HepG2 (cell line): ENCODE measurements at regions not wholly inside any gene's neighbourhood (a gene's known extent, or its start where the extent isn't known, plus 50 kb on each side); places are given as distances from the start of the nearest gene placed in this dataset.

Experiments
- ATAC-seq: fragments of 200-7000 bp; cut with Tn5 transposase; 3 replicates; pipeline ENCODE4 v1.9.1; 2020; ENCODE audit warnings: mild to moderate bottlenecking, moderate library complexity
- BruUV-seq: library from RNA; stranded (reverse); fragments of 400-500 nt; replicated peaks from 2 replicates; lab custom pipeline; 2021; lab: Mats Ljungman, UMichigan
- CTCF ChIA-PET: fragments of 300-600 bp; formaldehyde crosslinking; extraction: SDS; loops from one replicate; lab custom pipeline; 2021; ENCODE audit warnings: low total read pairs, inconsistent platforms, low intra/inter-chr PET ratio; lab: Yijun Ruan, JAX
- POLR2A ChIA-PET: fragments of 350-600 bp; sonication (Branson Sonifier 250); formaldehyde crosslinking; loops from one replicate; lab custom pipeline; 2020; ENCODE audit warnings: antibody characterized with exemption, inconsistent platforms; lab: Yijun Ruan, JAX
- DNase-seq: peaks from one replicate; pipeline ENCODE4 v3.0.0-alpha.2; 2015; ENCODE audit warnings: low spot score
- FAIRE-seq: peaks from 3 replicates; lab custom pipeline; 2011; peaks lifted over from hg19 to GRCh38; lab: Jason Lieb, UNC
- H2AFZ ChIP-seq: one replicate; pipeline ENCODE4 v1.6.1; 2011; ENCODE audit warnings: low read length, inconsistent platforms
- H3K27ac ChIP-seq: fragments of 300-600 bp; 3 replicates; pipeline ENCODE4 v1.8.0; 2011; ENCODE audit warnings: mixed run types, mild to moderate bottlenecking, mixed read lengths, low read length, inconsistent platforms; ENCODE audit not compliant: insufficient read depth; ENCODE audit errors: extremely low read length
- H3K27me3 ChIP-seq, 2 experiments: fragments of 200-600 bp in 1 of 2; 2 replicates in 1 of 2; 3 replicates in 1 of 2; pipeline versions ENCODE4 v1.6.0 to v1.8.0; 2011; ENCODE audit warnings: low read length in 2 of 2, mild to moderate bottlenecking in 2 of 2, moderate library complexity in 2 of 2, inconsistent platforms in 1 of 2; ENCODE audit not compliant: insufficient read depth in 2 of 2, control insufficient read depth in 1 of 2
- H3K36me3 ChIP-seq, 2 experiments: fragments of 200-600 bp in 1 of 2; replicated peaks in 1 of 2; 2 replicates in 1 of 2; 3 replicates in 1 of 2; pipeline versions ENCODE4 v1.5.1 to v1.8.0; 2011; ENCODE audit warnings: low read length in 2 of 2, inconsistent platforms in 1 of 2; ENCODE audit not compliant: insufficient read depth in 2 of 2, control insufficient read depth in 1 of 2
- H3K4me1 ChIP-seq: 2 replicates; pipeline ENCODE4 v1.5.1; 2012; ENCODE audit warnings: low read length, inconsistent platforms; ENCODE audit not compliant: insufficient read depth
- H3K4me2 ChIP-seq: 2 replicates; pipeline ENCODE4 v1.6.0; 2011; ENCODE audit warnings: low read depth, low read length, inconsistent platforms
- H3K4me3 ChIP-seq, 3 experiments: fragments of 200-600 bp in 1 of 3; sonication (generic), shearing (Covaris generic) in 1 of 3; replicated peaks in 1 of 3; 2 replicates each; pipeline ENCODE4 v1.5.1; 2011 to 2016; ENCODE audit warnings: low read length in 3 of 3, inconsistent platforms in 2 of 3, low read depth in 2 of 3, mild to moderate bottlenecking in 2 of 3, control low read depth in 1 of 3, mixed read lengths in 1 of 3; ENCODE audit not compliant: insufficient read depth in 1 of 3
- H3K79me2 ChIP-seq: one replicate; pipeline ENCODE4 v1.6.1; 2011; ENCODE audit warnings: low read length, inconsistent platforms; ENCODE audit not compliant: insufficient read depth
- H3K9ac ChIP-seq: 2 replicates; pipeline ENCODE4 v1.6.0; 2011; ENCODE audit warnings: mild to moderate bottlenecking, low read depth, low read length, inconsistent platforms; ENCODE audit not compliant: insufficient read depth
- H3K9me3 ChIP-seq: 2 replicates; pipeline ENCODE4 v1.5.1; 2012; ENCODE audit warnings: mild to moderate bottlenecking, low read length
- H4K20me1 ChIP-seq: 2 replicates; pipeline ENCODE4 v1.6.0; 2011; ENCODE audit warnings: inconsistent platforms, mild to moderate bottlenecking, low read length, moderate library complexity; ENCODE audit not compliant: insufficient read depth
- ARID5B ChIP-seq: IDR thresholded peaks from 2 replicates; pipeline ENCODE4 v1.4.0; 2020; ENCODE audit warnings: mild to moderate bottlenecking, missing genetic modification reagents
- CBX2 ChIP-seq, 2 experiments: fragments of 200-600 bp in 1 of 2; sonication (generic); formaldehyde crosslinking in 1 of 2; IDR thresholded peaks; 2 replicates each; pipeline versions ENCODE4 v1.7.0 to v1.8.1; 2018 to 2022; ENCODE audit warnings: low read depth in 2 of 2, low read length in 1 of 2, mild to moderate bottlenecking in 1 of 2, missing genetic modification reagents in 1 of 2
- DBP ChIP-seq: sonication (generic); formaldehyde crosslinking; IDR thresholded peaks from 2 replicates; pipeline ENCODE4 v1.4.0; 2020; ENCODE audit warnings: missing genetic modification reagents; ENCODE audit errors: not compliant biosample characterization
- ESRRA ChIP-seq: sonication (generic); formaldehyde crosslinking; IDR thresholded peaks from 2 replicates; pipeline ENCODE4 v1.5.1; 2020; ENCODE audit warnings: mild to moderate bottlenecking, low read depth, missing genetic modification reagents
- RARA ChIP-seq: IDR thresholded peaks from 2 replicates; pipeline ENCODE4 v1.6.1; 2016; ENCODE audit warnings: missing genetic modification reagents, missing compliant biosample characterization
- RNF219 ChIP-seq: sonication (generic); formaldehyde crosslinking; IDR thresholded peaks from 2 replicates; pipeline ENCODE4 v1.5.0; 2020; ENCODE audit warnings: mild to moderate bottlenecking, missing genetic modification reagents
- SAP130 ChIP-seq: IDR thresholded peaks from 2 replicates; pipeline ENCODE4 v1.6.1; 2016; ENCODE audit warnings: low read depth
- SOX13 ChIP-seq, 3 experiments: fragments of 450-650 bp in 1 of 3; sonication (generic) in 1 of 3; formaldehyde crosslinking in 1 of 3; IDR thresholded peaks in 2 of 3; conservative IDR thresholded peaks in 1 of 3; 2 replicates each; pipeline versions ENCODE4 v1.5.0 to v1.6.1; 2016 to 2020; ENCODE audit warnings: antibody characterized with exemption in 1 of 3, mild to moderate bottlenecking in 1 of 3, missing compliant biosample characterization in 1 of 3, missing genetic modification reagents in 1 of 3, moderate library complexity in 1 of 3
- SOX5 ChIP-seq: IDR thresholded peaks from 2 replicates; pipeline ENCODE4 v1.6.1; 2016; ENCODE audit warnings: borderline replicate concordance
- ZNF281 ChIP-seq: sonication (generic); formaldehyde crosslinking; IDR thresholded peaks from 2 replicates; pipeline ENCODE4 v1.4.0; 2020; ENCODE audit warnings: missing genetic modification reagents, borderline replicate concordance
- WGBS: methylation state at CpG from one replicate; pipeline ENCODE4 v1.1.6; 2017; ENCODE audit warnings: low lambda C conversion rate; 5-methylcytosine and 5-hydroxymethylcytosine counted together
- in situ Hi-C: cut with HindIII; loops from 2 replicates; pipeline ENCODE4 v1.10.0; 2017; ENCODE audit warnings: low pct_unique_long_range_greater_than_20kb; ENCODE audit not compliant: extremely low pct_ligation_motif_present
- intact Hi-C: fragments of 100-400 bp; cut with micrococcal nuclease; formaldehyde crosslinking; loops from one replicate; pipeline ENCODE4 v1.10.0; 2022; ENCODE audit not compliant: unreplicated experiment

GRCh38 chr4:26032142-26032541, 118.1 kb downstream of the SMIM20 start (continued):
- TF ChIP-seq CBX2 (IDR thresholded peaks at IDR 0.05; ENCODE audit: low read depth, low read length) (no peak), CBX2 (CRISPR knock-in tag; IDR thresholded peaks at IDR 0.05; ENCODE audit: low read depth) (no peak), RNF219 (CRISPR knock-in tag) (no peak)

GRCh38 chr4:26032630-26033317, 118.8 kb downstream of the SMIM20 start:
- in situ Hi-C loops = loop anchor here (25.0 kb wide), 1 partner anchor 380 kb away; no protein-coding TSS in a partner anchor
- intact Hi-C loops = no loop called here
- H3K4me3 ChIP-seq = no peak overlapping the region
- peaks cover 33% of the 10 kb centered on the region for H3K4me1 ChIP-seq
- H3K27me3 ChIP-seq = peaks cover 6 to 29% of the 10 kb centered on the region in 2 experiments; a peak in 3 of 5 replicates
- no peaks in the 10 kb centered on the region for H3K79me2 ChIP-seq
- no peak overlapping the region for H3K9ac ChIP-seq
- peak; percentile 61 for DNase-seq
- no peak overlapping the region for H3K4me2 ChIP-seq
- no peak for FAIRE-seq
- H4K20me1 ChIP-seq = no peaks in the 10 kb centered on the region
- TF ChIP-seq ESRRA (CRISPR knock-in tag) (no peak), ZNF281 (peak; percentile 33; the same call in 1 of the 2 replicates), SOX5 (peak; percentile 52; the same call in 1 of the 2 replicates), SOX13 (IDR thresholded peaks at IDR 0.05) (no peak), SOX13 (CRISPR knock-in tag; conservative IDR thresholded peaks at IDR 0.05 in 1 of 2, IDR thresholded peaks at IDR 0.05 in 1 of 2) (peak in 1 of 2 experiments; percentile 75; a peak in 2 of 4 replicates), ARID5B (CRISPR knock-in tag) (0 out of 2 replicates have a peak, but pooled peaks have one; percentile 10), SAP130 (no peak), DBP (no peak), RARA (CRISPR knock-in tag) (peak; percentile 34; the same call in 1 of the 2 replicates)
- H3K27ac ChIP-seq = no peak overlapping the region
- H3K9me3 ChIP-seq = 0 out of 2 replicates have a peak, but pooled peaks cover 7% of the 10 kb centered on the region
- peak; percentile 19; the same call in 1 of the 3 replicates for ATAC-seq
- ChIA-PET POLR2A (no interaction called here), CTCF (no interaction called here)
- WGBS = 19% methylated on average over 7 of the region's 7 CpGs
- H3K36me3 ChIP-seq = no peaks in the 10 kb centered on the region
- no peak overlapping the region for H2AFZ ChIP-seq
- no TSS peak for BruUV-seq
